ENCODE measurements at regions not wholly inside any gene's neighbourhood (a gene's known extent, or its start where the extent isn't known, plus 50 kb on each side); places are given as distances from the start of the nearest gene placed in this dataset.

DNA sequence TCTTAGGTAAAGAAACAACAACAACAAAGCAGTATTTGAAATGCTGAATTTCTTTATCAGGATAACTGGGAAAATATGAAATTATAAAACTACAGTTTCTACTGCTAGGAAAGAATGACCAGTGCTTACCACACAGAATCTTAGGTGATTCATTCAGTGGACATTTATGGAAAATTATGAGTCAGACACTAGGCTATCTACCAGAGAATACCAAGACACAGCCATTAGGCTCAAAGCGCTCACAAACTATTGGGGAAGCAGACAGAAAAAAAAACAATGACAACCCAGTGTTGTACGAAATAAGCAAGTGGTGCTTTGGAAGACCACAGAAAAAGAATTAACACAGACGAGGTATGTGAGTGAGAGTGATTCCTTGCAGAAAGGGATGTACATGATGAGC, 1019.5 kb downstream of the PCDH9 start:
- BruUV-seq (replicated peaks), result no TSS peak
- H3K4me1 ChIP-seq (ENCODE audit: control insufficient read depth, insufficient read depth, low read length), result no peaks in the 10 kb centered on the region
- H3K56ac ChIP-seq (ENCODE audit: extremely low read depth, insufficient read depth, low read length), result no peak overlapping the region
- no peak overlapping the region for H4K8ac ChIP-seq (ENCODE audit: low read depth in 2 of 2, low read length in 2 of 2)
- CTCF ChIA-PET, result interaction anchor here (0.5 kb wide), 1 partner anchor 1160 kb away, joined by 3 read pairs; no protein-coding TSS in a partner anchor
- no peak overlapping the region for H3K27ac ChIP-seq (ENCODE audit: insufficient read depth, low read length)
- peaks cover 3% of the 10 kb centered on the region; the same call in 1 of the 2 replicates for H3K9me1 ChIP-seq (ENCODE audit: insufficient read depth, low read length)
- dilution Hi-C loops (cut with HindIII; ENCODE audit: low sequenced_read_pairs, unreplicated experiment) (no loop called here), in situ Hi-C loops (cut with MboI; ENCODE audit: low sequenced_read_pairs) (no loop called here), intact Hi-C loops (cut with micrococcal nuclease) (no loop called here)
- H2AFZ ChIP-seq (replicated peaks; ENCODE audit: low read length, poor library complexity), result no peak overlapping the region
- TF ChIP-seq CHD1 (IDR thresholded peaks at IDR 0.05; ENCODE audit: low read depth, low read length), result no peak
- no peak for TF ChIP-seq RAD21 (IDR thresholded peaks at IDR 0.05; ENCODE audit: low read length)
- TF ChIP-seq MXI1 (IDR thresholded peaks at IDR 0.05; ENCODE audit: borderline replicate concordance, low read depth, low read length), result no peak
- TF ChIP-seq SMC3 (IDR thresholded peaks at IDR 0.05; ENCODE audit: low read depth, low read length), result 0 out of 2 replicates have a peak, but pooled peaks have one; percentile 2
- no peak for TF ChIP-seq POLR2A (IDR thresholded peaks at IDR 0.05; ENCODE audit: low read depth, low read length)
- no peak for TF ChIP-seq CTCF (conservative IDR thresholded peaks at IDR 0.05; ENCODE audit: low read depth, low read length)
- TF ChIP-seq FOS (IDR thresholded peaks at IDR 0.05; ENCODE audit: low read depth, low read length), result peak; percentile 92
- peak; percentile 40; the same call in 1 of the 2 replicates for TF ChIP-seq MAFK (IDR thresholded peaks at IDR 0.05; ENCODE audit: low read depth, low read length)
- TF ChIP-seq RCOR1 (IDR thresholded peaks at IDR 0.05; ENCODE audit: insufficient replicate concordance, low read length), result no peak
- no peak for TF ChIP-seq ELK1 (IDR thresholded peaks at IDR 0.05; ENCODE audit: borderline replicate concordance, low read depth, low read length)
- TF ChIP-seq CEBPB (IDR thresholded peaks at IDR 0.05; ENCODE audit: low read depth, low read length), result peak; percentile 27; the same call in 1 of the 2 replicates
- TF ChIP-seq NFE2L2 (IDR thresholded peaks at IDR 0.05; ENCODE audit: low read depth, low read length), result no peak
- TF ChIP-seq, protein P1, sequence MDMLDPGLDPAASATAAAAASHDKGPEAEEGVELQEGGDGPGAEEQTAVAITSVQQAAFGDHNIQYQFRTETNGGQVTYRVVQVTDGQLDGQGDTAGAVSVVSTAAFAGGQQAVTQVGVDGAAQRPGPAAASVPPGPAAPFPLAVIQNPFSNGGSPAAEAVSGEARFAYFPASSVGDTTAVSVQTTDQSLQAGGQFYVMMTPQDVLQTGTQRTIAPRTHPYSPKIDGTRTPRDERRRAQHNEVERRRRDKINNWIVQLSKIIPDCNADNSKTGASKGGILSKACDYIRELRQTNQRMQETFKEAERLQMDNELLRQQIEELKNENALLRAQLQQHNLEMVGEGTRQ (IDR thresholded peaks at IDR 0.05; ENCODE audit: low read depth, low read length), result no peak
- TF ChIP-seq MAZ (IDR thresholded peaks at IDR 0.05; ENCODE audit: borderline replicate concordance, low read depth, low read length), result no peak
- peak; percentile 38; the same call in 1 of the 2 replicates for TF ChIP-seq BHLHE40 (IDR thresholded peaks at IDR 0.05; ENCODE audit: low read depth, low read length)
- TF ChIP-seq RFX5 (IDR thresholded peaks at IDR 0.05; ENCODE audit: low read depth, low read length), result no peak
- H3K79me1 ChIP-seq (ENCODE audit: low read depth in 1 of 2, low read length in 2 of 2), result no peaks in the 10 kb centered on the region
- peak; percentile 91 for DNase-seq
- H3K36me3 ChIP-seq (ENCODE audit: control insufficient read depth, insufficient read depth, low read length), result no peaks in the 10 kb centered on the region
- no peak overlapping the region for H3K23ac ChIP-seq (ENCODE audit: low read depth, low read length)
- no peaks in the 10 kb centered on the region for H3K27me3 ChIP-seq (ENCODE audit: control insufficient read depth, insufficient read depth, low read length)
- no peak overlapping the region for H3K4ac ChIP-seq (ENCODE audit: low read depth, low read length)
- 0 out of 2 replicates have a peak overlapping the region, but pooled peaks have one; percentile 38 for H4K91ac ChIP-seq (ENCODE audit: insufficient read depth, low read depth, low read length)
- no peaks in the 10 kb centered on the region for H4K20me1 ChIP-seq (ENCODE audit: insufficient read depth, low read length)
- H3K9ac ChIP-seq (ENCODE audit: low read depth, low read length), result no peak overlapping the region
- H2BK5ac ChIP-seq (ENCODE audit: low read depth, low read length, poor library complexity, severe bottlenecking), result peak overlapping the region; percentile 93
- no peak overlapping the region for H2AK5ac ChIP-seq (ENCODE audit: low read depth, low read length)
- peak overlapping the region; percentile 78; the same call in 1 of the 2 replicates for H3K4me2 ChIP-seq (ENCODE audit: low read depth, low read length)
- H2BK20ac ChIP-seq (ENCODE audit: low read depth, low read length), result peak overlapping the region; percentile 84; the same call in 1 of the 2 replicates
- H2AK9ac ChIP-seq (replicated peaks; ENCODE audit: low read depth, low read length, poor library complexity), result no peak overlapping the region
- peak overlapping the region; percentile 69; the same call in 1 of the 2 replicates for H3K18ac ChIP-seq (ENCODE audit: low read depth, low read length)
- no CpG with 5 or more reads among the region's 3 CpGs for WGBS, 2 experiments (ENCODE audit: extremely low coverage in 2 of 2, insufficient read length in 1 of 2)
- H3K14ac ChIP-seq (replicated peaks; ENCODE audit: low read depth, low read length), result peak overlapping the region; percentile 79; the same call in 1 of the 2 replicates
- H2BK120ac ChIP-seq (ENCODE audit: low read depth, low read length), result peak overlapping the region; percentile 82
- H4K5ac ChIP-seq (ENCODE audit: low read depth, low read length), result no peak overlapping the region
- H2BK15ac ChIP-seq (ENCODE audit: low read depth, low read length), result peak overlapping the region; percentile 70; the same call in 1 of the 3 replicates
- ATAC-seq (ENCODE audit: low read depth), result peak; percentile 98
- peak overlapping the region; percentile 25; the same call in 1 of the 2 replicates for H3K4me3 ChIP-seq (ENCODE audit: insufficient read depth, low read depth, low read length)
- POLR2A ChIA-PET (ENCODE audit: unreplicated experiment), result no interaction called here
- no peaks in the 10 kb centered on the region for H3K9me3 ChIP-seq (ENCODE audit: control insufficient read depth, insufficient read depth, low read length)
